HepG2 (cell line): ENCODE measurements at regions not wholly inside any gene's neighbourhood (a gene's known extent, or its start where the extent isn't known, plus 50 kb on each side); places are given as distances from the start of the nearest gene placed in this dataset.

Experiments used
- CREB3 ChIP-seq: sonication (generic); formaldehyde crosslinking; IDR thresholded peaks from 2 replicates; pipeline ENCODE4 v1.5.0; 2020; ENCODE audit warnings: missing genetic modification reagents
- GPN1 ChIP-seq: sonication (generic); formaldehyde crosslinking; IDR thresholded peaks from 2 replicates; pipeline ENCODE4 v1.5.1; 2020; ENCODE audit warnings: missing genetic modification reagents, borderline replicate concordance
- MXI1 ChIP-seq: IDR thresholded peaks from 3 replicates; pipeline ENCODE4 v1.6.1; 2012; ENCODE audit warnings: low read depth, low read length, inconsistent platforms, borderline replicate concordance
- MYC ChIP-seq: sonication (generic); formaldehyde crosslinking; IDR thresholded peaks from 2 replicates; pipeline ENCODE4 v1.9.0; 2021; ENCODE audit warnings: missing genetic modification reagents, borderline replicate concordance
- POLR2AphosphoS2 ChIP-seq: IDR thresholded peaks from 2 replicates; pipeline ENCODE4 v1.6.1; 2011; ENCODE audit warnings: low read depth, low read length, improper control_type of control experiment
- RAD21 ChIP-seq: fragments of 450-650 bp; formaldehyde crosslinking; IDR thresholded peaks from 2 replicates; pipeline ENCODE4 v1.5.0; 2020; ENCODE audit warnings: mild to moderate bottlenecking
- ZNF143 ChIP-seq: sonication (generic); formaldehyde crosslinking; IDR thresholded peaks from 2 replicates; pipeline ENCODE4 v1.4.0; 2020; ENCODE audit warnings: missing genetic modification reagents
- ZNF589 ChIP-seq: sonication (generic); formaldehyde crosslinking; conservative IDR thresholded peaks from 2 replicates; pipeline ENCODE4 v1.8.0; 2022; ENCODE audit warnings: mild to moderate bottlenecking, moderate library complexity, missing genetic modification reagents
- ZNF772 ChIP-seq: sonication (generic); formaldehyde crosslinking; IDR thresholded peaks from 2 replicates; pipeline ENCODE4 v1.5.0; 2020; ENCODE audit warnings: mild to moderate bottlenecking, missing genetic modification reagents

- TF ChIP-seq ZNF772 (CRISPR knock-in tag) (no peak), GPN1 (CRISPR knock-in tag) (no peak), ZNF589 (CRISPR knock-in tag) (no peak), CREB3 (no peak), MYC (no peak), ZNF143 (no peak), MXI1 (no peak), RAD21 (CRISPR knock-in tag) (no peak), POLR2AphosphoS2 (no peak)
These were observed 122.0 kb upstream of the CRBN start for GRCh38 chr3:3301476-3301875.
